Neural progenitor cell (in vitro differentiated cells): ENCODE measurements at regions not wholly inside any gene's neighbourhood (a gene's known extent, or its start where the extent isn't known, plus 50 kb on each side); places are given as distances from the start of the nearest gene placed in this dataset.

Experiments
- DNase-seq: peaks from one replicate; pipeline ENCODE4 v3.0.0-alpha.2; 2016; ENCODE audit warnings: low spot score
- H2AFZ ChIP-seq: fragments of 200-600 bp; sonication (generic); replicated peaks from 2 replicates; pipeline ENCODE4 v1.6.1; 2016; ENCODE audit warnings: antibody characterized with exemption
- H3F3A ChIP-seq: fragments of 200-600 bp; sonication (generic); 2 replicates; pipeline ENCODE4 v1.6.1; 2016; ENCODE audit warnings: antibody characterized with exemption, low read depth
- H3K27ac ChIP-seq: fragments of 200-600 bp; sonication (generic); 2 replicates; pipeline ENCODE4 v1.5.1; 2016; ENCODE audit warnings: mild to moderate bottlenecking
- H3K27me3 ChIP-seq: fragments of 200-600 bp; sonication (generic); 2 replicates; pipeline ENCODE4 v1.6.1; 2016; ENCODE audit warnings: mild to moderate bottlenecking, moderate library complexity
- H3K36me3 ChIP-seq: fragments of 200-600 bp; sonication (generic); 2 replicates; pipeline ENCODE4 v1.5.1; 2016
- H3K4me1 ChIP-seq: fragments of 200-600 bp; sonication (generic); 2 replicates; pipeline ENCODE4 v1.6.1; 2016; ENCODE audit warnings: mixed run types
- H3K4me2 ChIP-seq: fragments of 200-600 bp; sonication (generic); 2 replicates; pipeline ENCODE4 v1.6.1; 2016
- H3K4me3 ChIP-seq: fragments of 200-600 bp; sonication (generic); 2 replicates; pipeline ENCODE4 v1.5.1; 2016
- H3K79me2 ChIP-seq: fragments of 200-600 bp; sonication (generic); 2 replicates; pipeline ENCODE4 v1.6.1; 2016; ENCODE audit warnings: low read depth
- H3K9ac ChIP-seq: fragments of 200-600 bp; sonication (generic); 2 replicates; pipeline ENCODE4 v1.6.1; 2016
- H3K9me3 ChIP-seq: fragments of 200-600 bp; sonication (generic); 2 replicates; pipeline ENCODE4 v1.5.1; 2016; ENCODE audit warnings: low read depth
- H4K20me1 ChIP-seq: fragments of 200-600 bp; sonication (generic); 2 replicates; pipeline ENCODE4 v1.6.1; 2016; ENCODE audit warnings: low read depth
- H3K27ac Mint-ChIP-seq: 3 replicates; pipeline ENCODE4 v1.8.0; 2021; ENCODE audit warnings: mixed read lengths
- H3K27me3 Mint-ChIP-seq: 2 replicates; pipeline ENCODE4 v1.8.0; 2022; ENCODE audit warnings: low read depth, mild to moderate bottlenecking, inconsistent platforms, moderate library complexity, mixed read lengths; ENCODE audit not compliant: insufficient read depth
- H3K36me3 Mint-ChIP-seq: 3 replicates; pipeline ENCODE4 v1.8.0; 2021; ENCODE audit warnings: mixed read lengths
- H3K4me1 Mint-ChIP-seq: 3 replicates; pipeline ENCODE4 v1.8.0; 2021; ENCODE audit warnings: mixed read lengths
- H3K4me3 Mint-ChIP-seq: 3 replicates; pipeline ENCODE4 v1.8.0; 2021; ENCODE audit warnings: mild to moderate bottlenecking, moderate library complexity, mixed read lengths
- H3K9me3 Mint-ChIP-seq: 3 replicates; pipeline ENCODE4 v1.8.0; 2020; ENCODE audit warnings: mixed read lengths
- EZH2 ChIP-seq: fragments of 200-600 bp; sonication (generic); IDR thresholded peaks from 2 replicates; pipeline ENCODE4 v1.6.1; 2017; ENCODE audit warnings: antibody characterized with exemption, mild to moderate bottlenecking, moderate library complexity
- EZH2phosphoT487 ChIP-seq: fragments of 200-600 bp; sonication (generic); IDR thresholded peaks from 2 replicates; pipeline ENCODE4 v1.6.1; 2017; ENCODE audit warnings: antibody characterized with exemption
- TF ChIP-seq, protein P1 (sequence below): fragments of 200-600 bp; sonication (generic); IDR thresholded peaks from 2 replicates; pipeline ENCODE4 v1.5.1; 2017; ENCODE audit warnings: antibody characterized with exemption, mild to moderate bottlenecking

DNA sequence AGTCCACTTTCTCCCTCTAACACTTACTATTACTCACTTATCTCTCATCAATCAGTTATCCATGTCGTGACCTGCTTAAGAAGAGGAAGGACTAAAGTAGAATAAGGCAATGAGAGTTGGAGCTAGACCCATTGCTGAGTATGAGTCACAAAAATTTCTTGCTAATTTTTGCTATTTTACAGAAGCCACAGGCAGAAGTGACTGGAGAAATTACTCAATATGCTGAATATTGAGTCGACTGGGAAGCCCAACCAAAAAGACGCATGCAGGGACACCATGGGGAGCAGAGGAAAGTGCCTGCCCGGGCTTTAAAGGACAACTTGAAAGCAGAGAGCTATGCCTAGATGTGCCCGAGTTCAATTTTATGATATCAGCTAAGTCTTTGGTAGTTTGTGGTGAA lies 115.4 kb upstream of the FOXG1 start:
- Histone ChIP-seq H3K36me3 (no peaks in the 10 kb centered on the region), H3K4me3 (no peak overlapping the region), H3K27me3 (no peaks in the 10 kb centered on the region), H3K4me2 (no peak overlapping the region), H3K79me2 (no peaks in the 10 kb centered on the region), H3F3A (no peaks in the 10 kb centered on the region), H3K9ac (no peak overlapping the region), H4K20me1 (no peaks in the 10 kb centered on the region), H2AFZ (no peak overlapping the region), H3K4me1 (no peaks in the 10 kb centered on the region), H3K27ac (no peak overlapping the region), H3K9me3 (no peaks in the 10 kb centered on the region)
- Mint-ChIP-seq H3K9me3 (no peaks in the 10 kb centered on the region), H3K27ac (no peak overlapping the region), H3K4me1 (peaks cover 5% of the 10 kb centered on the region), H3K4me3 (no peak overlapping the region), H3K27me3 (no peaks in the 10 kb centered on the region), H3K36me3 (no peaks in the 10 kb centered on the region)
- TF ChIP-seq EZH2phosphoT487 (no peak), EZH2 (no peak)
- TF ChIP-seq, protein P1, sequence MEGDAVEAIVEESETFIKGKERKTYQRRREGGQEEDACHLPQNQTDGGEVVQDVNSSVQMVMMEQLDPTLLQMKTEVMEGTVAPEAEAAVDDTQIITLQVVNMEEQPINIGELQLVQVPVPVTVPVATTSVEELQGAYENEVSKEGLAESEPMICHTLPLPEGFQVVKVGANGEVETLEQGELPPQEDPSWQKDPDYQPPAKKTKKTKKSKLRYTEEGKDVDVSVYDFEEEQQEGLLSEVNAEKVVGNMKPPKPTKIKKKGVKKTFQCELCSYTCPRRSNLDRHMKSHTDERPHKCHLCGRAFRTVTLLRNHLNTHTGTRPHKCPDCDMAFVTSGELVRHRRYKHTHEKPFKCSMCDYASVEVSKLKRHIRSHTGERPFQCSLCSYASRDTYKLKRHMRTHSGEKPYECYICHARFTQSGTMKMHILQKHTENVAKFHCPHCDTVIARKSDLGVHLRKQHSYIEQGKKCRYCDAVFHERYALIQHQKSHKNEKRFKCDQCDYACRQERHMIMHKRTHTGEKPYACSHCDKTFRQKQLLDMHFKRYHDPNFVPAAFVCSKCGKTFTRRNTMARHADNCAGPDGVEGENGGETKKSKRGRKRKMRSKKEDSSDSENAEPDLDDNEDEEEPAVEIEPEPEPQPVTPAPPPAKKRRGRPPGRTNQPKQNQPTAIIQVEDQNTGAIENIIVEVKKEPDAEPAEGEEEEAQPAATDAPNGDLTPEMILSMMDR: no peak
- DNase-seq: no peak

DNA sequence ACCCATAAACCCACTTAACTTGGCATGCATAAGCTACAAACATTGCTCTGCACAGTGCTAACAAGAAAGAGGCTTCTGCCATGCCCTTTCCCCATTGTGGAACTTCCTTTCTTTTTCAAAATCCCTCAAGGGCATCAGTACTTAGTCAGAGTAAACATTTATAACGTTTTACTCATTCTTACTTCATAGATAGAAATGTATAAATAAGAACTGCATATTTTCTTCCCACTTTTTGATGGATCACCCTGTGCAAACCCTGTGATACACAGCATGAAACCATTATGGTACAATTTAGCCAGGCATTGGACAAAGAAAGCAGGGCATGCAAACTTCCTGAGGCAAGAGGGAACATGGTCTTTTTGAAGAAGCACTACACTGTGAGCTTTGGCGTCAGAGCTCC lies 113.8 kb upstream of the FOXG1 start:
- Mint-ChIP-seq H3K9me3 (no peaks in the 10 kb centered on the region), H3K4me1 (peaks cover 5% of the 10 kb centered on the region), H3K4me3 (no peak overlapping the region), H3K27me3 (no peaks in the 10 kb centered on the region), H3K27ac (no peak overlapping the region), H3K36me3 (no peaks in the 10 kb centered on the region)
- Histone ChIP-seq H2AFZ (no peak overlapping the region), H3K79me2 (no peaks in the 10 kb centered on the region), H3K27me3 (no peaks in the 10 kb centered on the region), H3F3A (no peaks in the 10 kb centered on the region), H3K27ac (no peak overlapping the region), H3K4me2 (no peak overlapping the region), H3K4me3 (no peak overlapping the region), H3K9me3 (no peaks in the 10 kb centered on the region), H4K20me1 (no peaks in the 10 kb centered on the region), H3K9ac (no peak overlapping the region), H3K4me1 (no peaks in the 10 kb centered on the region), H3K36me3 (no peaks in the 10 kb centered on the region)
- TF ChIP-seq EZH2phosphoT487: no peak
- TF ChIP-seq, protein P1: no peak
- TF ChIP-seq EZH2: no peak
- no peak for DNase-seq

DNA sequence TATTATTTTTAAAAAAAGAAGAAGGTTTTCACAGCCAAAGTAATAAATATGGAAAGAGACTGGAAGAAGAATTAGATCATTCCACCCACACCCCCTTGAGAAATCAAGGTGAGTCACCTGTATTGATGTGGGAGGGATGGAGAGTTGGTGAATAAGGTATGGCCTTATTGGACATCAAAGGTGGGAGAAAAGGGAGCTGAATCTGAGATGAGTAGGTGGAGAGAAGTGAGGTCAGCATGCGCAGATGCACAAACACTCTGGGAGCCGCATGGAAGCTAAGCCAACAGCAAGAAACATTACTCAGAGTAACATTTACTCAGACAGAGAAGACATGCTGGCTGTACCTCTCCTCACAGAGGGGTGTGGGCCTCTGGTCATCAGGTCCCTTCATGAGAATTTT lies 113.1 kb upstream of the FOXG1 start:
- no peaks in the 10 kb centered on the region for H4K20me1 ChIP-seq

More for the DNA sequence above, 113.1 kb upstream of the FOXG1 start:
- Mint-ChIP-seq H3K36me3 (no peaks in the 10 kb centered on the region), H3K27ac (no peak overlapping the region), H3K27me3 (no peaks in the 10 kb centered on the region), H3K9me3 (no peaks in the 10 kb centered on the region), H3K4me3 (no peak overlapping the region), H3K4me1 (peaks cover 5% of the 10 kb centered on the region)
- Histone ChIP-seq H3K9ac (no peak overlapping the region), H3K79me2 (no peaks in the 10 kb centered on the region), H3K27me3 (no peaks in the 10 kb centered on the region), H2AFZ (no peak overlapping the region), H3K9me3 (no peaks in the 10 kb centered on the region), H3F3A (no peaks in the 10 kb centered on the region), H3K4me2 (no peak overlapping the region), H3K4me1 (no peaks in the 10 kb centered on the region), H3K27ac (no peak overlapping the region), H3K36me3 (no peaks in the 10 kb centered on the region), H3K4me3 (no peak overlapping the region)
- no peak for DNase-seq
- TF ChIP-seq EZH2phosphoT487 (no peak), EZH2 (no peak)
- TF ChIP-seq, protein P1: no peak
